ENCODE measurements at regions not wholly inside any gene's neighbourhood (a gene's known extent, or its start where the extent isn't known, plus 50 kb on each side); places are given as distances from the start of the nearest gene placed in this dataset.

- no peaks in the 10 kb centered on the region for H3K36me3 Mint-ChIP-seq (ENCODE audit: low read depth)
- no peaks in the 10 kb centered on the region for H4K20me1 ChIP-seq (replicated peaks; ENCODE audit: insufficient read depth)
- no peak overlapping the region for H3K27ac Mint-ChIP-seq
- H3K36me3 ChIP-seq (ENCODE audit: insufficient read depth), result no peaks in the 10 kb centered on the region
- no peaks in the 10 kb centered on the region for H3F3A ChIP-seq (replicated peaks; ENCODE audit: low read depth)
- no peak overlapping the region; the same call in 1 of the 2 replicates for H2AFZ ChIP-seq
- no peak for ATAC-seq
- H3K9me3 Mint-ChIP-seq, result no peaks in the 10 kb centered on the region
- peaks cover 3% of the 10 kb centered on the region; the same call in 1 of the 2 replicates for H3K4me1 ChIP-seq (ENCODE audit: insufficient read depth)
- no peak overlapping the region for H3K4me3 ChIP-seq
- TF ChIP-seq ETS1 (IDR thresholded peaks at IDR 0.05), result no peak
- no peak for TF ChIP-seq ZNF331 (CRISPR knock-in tag; IDR thresholded peaks at IDR 0.05; ENCODE audit: low read depth)
- no peak for TF ChIP-seq NANOG (IDR thresholded peaks at IDR 0.05; ENCODE audit: borderline replicate concordance)
- TF ChIP-seq REST (IDR thresholded peaks at IDR 0.05; ENCODE audit: unreplicated experiment), result no peak
- no peak for TF ChIP-seq JUNB (IDR thresholded peaks at IDR 0.05; ENCODE audit: unreplicated experiment)
- no peak for TF ChIP-seq STAT1 (IDR thresholded peaks at IDR 0.05; ENCODE audit: unreplicated experiment)
- no peak for TF ChIP-seq ZNF462 (CRISPR knock-in tag; IDR thresholded peaks at IDR 0.05)
- no peak for TF ChIP-seq CREB1 (CRISPR knock-in tag; IDR thresholded peaks at IDR 0.05; ENCODE audit: low read depth)
- TF ChIP-seq ZNF114 (CRISPR knock-in tag; IDR thresholded peaks at IDR 0.05), result no peak
- TF ChIP-seq POLR2AphosphoS5 (IDR thresholded peaks at IDR 0.05; ENCODE audit: low read depth), result no peak
- no peak for TF ChIP-seq EZH2phosphoT487 (IDR thresholded peaks at IDR 0.05; ENCODE audit: unreplicated experiment)
- no peak for TF ChIP-seq EZH2 (IDR thresholded peaks at IDR 0.05; ENCODE audit: low read depth, unreplicated experiment)
- TF ChIP-seq CTCF (conservative IDR thresholded peaks at IDR 0.05; ENCODE audit: low read depth in 2 of 2), result no peak
- H3K27me3 ChIP-seq (ENCODE audit: insufficient read depth), result no peaks in the 10 kb centered on the region
- no peak overlapping the region for H3K27ac ChIP-seq (ENCODE audit: low read depth)
- H3K4me2 ChIP-seq, result no peak overlapping the region
- H3K79me2 ChIP-seq (replicated peaks; ENCODE audit: insufficient read depth), result no peaks in the 10 kb centered on the region
- peaks cover 5% of the 10 kb centered on the region for H3K27me3 Mint-ChIP-seq (ENCODE audit: insufficient read depth, low read depth, poor library complexity)
- H3K4me3 Mint-ChIP-seq, result no peak overlapping the region
- no peaks in the 10 kb centered on the region for H3K9me2 ChIP-seq (ENCODE audit: insufficient read depth)
- no peak for DNase-seq (ENCODE audit: low spot score)
- peaks cover 3% of the 10 kb centered on the region; the same call in 1 of the 3 replicates for H3K4me1 Mint-ChIP-seq
Measured at GRCh38 chr13:106371024-106371423, 164.4 kb downstream of the EFNB2 start.

Measured in GM23338 (cell line).